K562 (cell line): ENCODE measurements at regions not wholly inside any gene's neighbourhood (a gene's known extent, or its start where the extent isn't known, plus 50 kb on each side); places are given as distances from the start of the nearest gene placed in this dataset.

ENCODE experiments used
- ATAC-seq: fragments of 200-7000 bp; cut with Tn5 transposase; 3 replicates; pipeline ENCODE4 v1.9.1; 2020; ENCODE audit warnings: moderate library complexity
- BruUV-seq: library from RNA; stranded (reverse); fragments of 400-500 nt; replicated peaks from 2 replicates; lab custom pipeline; 2021; lab: Mats Ljungman, UMichigan
- CTCF ChIA-PET: fragments of 300-600 bp; formaldehyde crosslinking; extraction: SDS; loops from one replicate; lab custom pipeline; 2021; ENCODE audit warnings: low intra/inter-chr PET ratio; lab: Yijun Ruan, JAX
- POLR2A ChIA-PET: fragments of 300-600, 350-650 bp; sonication (Branson Sonifier 250); formaldehyde crosslinking; extraction: SDS; loops from one replicate; lab custom pipeline; 2021; ENCODE audit warnings: antibody characterized with exemption, inconsistent platforms; lab: Yijun Ruan, JAX
- DNase-seq, 4 experiments: peaks; one replicate each; pipeline versions ENCODE4 v3.0.0 to v3.0.0-alpha.2; 2011 to 2018; ENCODE audit warnings: low spot score in 3 of 4, mixed read lengths in 3 of 4; ENCODE audit errors: extremely low read depth in 1 of 4
- FAIRE-seq: peaks from 2 replicates; lab custom pipeline; 2011; peaks lifted over from hg19 to GRCh38; lab: Jason Lieb, UNC
- H2AFZ ChIP-seq: 2 replicates; pipeline ENCODE4 v1.6.0; 2011; ENCODE audit warnings: low read depth, low read length, control low read depth, inconsistent platforms
- H3K27ac ChIP-seq: fragments of 200-600 bp; 3 replicates; pipeline ENCODE4 v1.8.0; 2011; ENCODE audit warnings: low read depth, mild to moderate bottlenecking, control low read depth, inconsistent platforms, low read length, moderate library complexity, mixed read lengths; ENCODE audit errors: extremely low read depth
- H3K27me3 ChIP-seq, 2 experiments: fragments of 300-600 bp in 1 of 2; 2 replicates in 1 of 2; 3 replicates in 1 of 2; pipeline versions ENCODE4 v1.6.0 to v1.8.0; 2011; ENCODE audit warnings: inconsistent platforms in 2 of 2, low read length in 2 of 2, mild to moderate bottlenecking in 1 of 2, mixed read lengths in 1 of 2, moderate library complexity in 1 of 2; ENCODE audit not compliant: control insufficient read depth in 2 of 2, insufficient read depth in 2 of 2
- H3K36me3 ChIP-seq: fragments of 300-600 bp; 3 replicates; pipeline ENCODE4 v1.8.0; 2011; ENCODE audit warnings: mild to moderate bottlenecking, low read length, inconsistent platforms; ENCODE audit not compliant: control insufficient read depth, insufficient read depth
- H3K4me1 ChIP-seq, 2 experiments: fragments of 200-600 bp in 1 of 2; replicated peaks in 1 of 2; 2 replicates in 1 of 2; 3 replicates in 1 of 2; pipeline versions ENCODE4 v1.5.1 to v1.8.0; 2011; ENCODE audit warnings: inconsistent platforms in 2 of 2, low read length in 2 of 2, mild to moderate bottlenecking in 1 of 2, mixed read lengths in 1 of 2, moderate library complexity in 1 of 2; ENCODE audit not compliant: control insufficient read depth in 2 of 2, insufficient read depth in 2 of 2
- H3K4me2 ChIP-seq: 2 replicates; pipeline ENCODE4 v1.6.1; 2011; ENCODE audit warnings: low read length, control low read depth, inconsistent platforms, mixed read lengths; ENCODE audit not compliant: insufficient read depth
- H3K4me3 ChIP-seq: fragments of 200-600 bp; sonication (generic), shearing (Covaris generic); 2 replicates; pipeline ENCODE4 v1.5.1; 2016; ENCODE audit warnings: control low read depth, inconsistent platforms
- H3K79me2 ChIP-seq: fragments of 200-600 bp; 3 replicates; pipeline ENCODE4 v1.8.0; 2011; ENCODE audit warnings: low read length, inconsistent platforms; ENCODE audit not compliant: control insufficient read depth, insufficient read depth
- H3K9ac ChIP-seq, 2 experiments: 2 replicates each; pipeline versions ENCODE4 v1.6.0 to v1.6.1; 2011; ENCODE audit warnings: low read depth in 2 of 2, low read length in 2 of 2, control low read depth in 1 of 2, inconsistent platforms in 1 of 2, mild to moderate bottlenecking in 1 of 2, mixed read lengths in 1 of 2; ENCODE audit not compliant: insufficient read depth in 1 of 2
- H3K9me1 ChIP-seq: one replicate; pipeline ENCODE4 v1.6.0; 2011; ENCODE audit warnings: inconsistent platforms, mild to moderate bottlenecking, low read length, moderate library complexity; ENCODE audit not compliant: control insufficient read depth, insufficient read depth
- H3K9me3 ChIP-seq: replicated peaks from 2 replicates; pipeline ENCODE4 v1.5.1; 2011; ENCODE audit warnings: low read depth, low read length, inconsistent platforms; ENCODE audit not compliant: control insufficient read depth, insufficient read depth
- H4K20me1 ChIP-seq: replicated peaks from 2 replicates; pipeline ENCODE4 v1.6.1; 2011; ENCODE audit warnings: low read length, inconsistent platforms, mixed read lengths; ENCODE audit not compliant: control insufficient read depth, insufficient read depth
- DACH1 ChIP-seq: fragments of 450-650 bp; IDR thresholded peaks from 2 replicates; pipeline ENCODE4 v1.6.1; 2018; ENCODE audit not compliant: partially characterized antibody
- RAD21 ChIP-seq, 2 experiments: fragments of 250-450 bp in 1 of 2; fragments of 450-650 bp in 1 of 2; sonication (Bioruptor Pico) in 1 of 2; formaldehyde crosslinking in 1 of 2; IDR thresholded peaks in 1 of 2; conservative IDR thresholded peaks in 1 of 2; 2 replicates each; pipeline versions ENCODE4 v1.4.0 to v1.8.0; 2020 to 2022; ENCODE audit warnings: mild to moderate bottlenecking in 2 of 2, moderate library complexity in 1 of 2
- WGBS: fragments of 100-300 bp; shearing (Covaris generic); methylation state at CpG from one replicate; pipeline ENCODE4 v1.1.6; 2016; ENCODE audit warnings: low coverage, mixed read lengths; ENCODE audit not compliant: insufficient coverage; ENCODE audit errors: missing lambda C conversion rate; 5-methylcytosine and 5-hydroxymethylcytosine counted together
- in situ Hi-C: fragments of 300-500 bp; cut with MboI; formaldehyde crosslinking; loops from 4 replicates; pipeline ENCODE4 v1.15.0; 2018; ENCODE audit warnings: inconsistent platforms, mixed read lengths
- intact Hi-C: fragments of 100-400 bp; cut with micrococcal nuclease; formaldehyde crosslinking; loops from 2 replicates; pipeline ENCODE4 v1.14.2; 2022
- TF ChIP-seq, protein P1 (sequence below), 2 experiments: fragments of 450-650 bp; IDR thresholded peaks; 2 replicates each; pipeline ENCODE4 v1.6.1; 2018; ENCODE audit warnings: mild to moderate bottlenecking in 2 of 2, low read depth in 1 of 2; ENCODE audit not compliant: partially characterized antibody in 2 of 2
- TF ChIP-seq, protein P2 (sequence below): IDR thresholded peaks from 2 replicates; pipeline ENCODE4 v1.6.1; 2011; ENCODE audit warnings: borderline replicate concordance, low read depth, mild to moderate bottlenecking, moderate library complexity, low read length; ENCODE audit not compliant: insufficient read depth, poor library complexity, severe bottlenecking

DNA sequence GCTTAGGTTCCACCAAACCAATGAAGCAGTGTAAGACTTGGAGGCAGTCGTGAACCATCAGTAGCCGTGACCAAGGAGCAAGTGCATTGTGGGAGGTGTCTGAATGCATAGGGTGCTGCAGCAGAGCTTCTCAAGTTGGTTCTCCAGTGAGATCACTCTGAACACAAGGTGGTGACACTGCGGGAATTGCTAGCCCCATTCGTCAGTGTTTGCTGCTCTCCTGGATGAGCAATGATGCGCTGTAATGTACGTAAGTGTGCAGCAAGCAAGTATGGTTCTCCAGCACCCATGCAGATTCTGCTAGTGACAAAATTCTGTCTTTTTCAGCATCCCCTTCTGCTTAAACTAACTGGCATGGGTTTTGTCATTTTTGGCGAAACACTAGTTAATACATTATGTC is 97.6 kb upstream of the HTR2A start:
- no peak for ATAC-seq
- Histone ChIP-seq H3K9me1 (no peaks in the 10 kb centered on the region), H4K20me1 (no peaks in the 10 kb centered on the region), H3K9me3 (no peaks in the 10 kb centered on the region), H3K4me3 (no peak overlapping the region), H2AFZ (no peak overlapping the region), H3K36me3 (no peaks in the 10 kb centered on the region), H3K9ac (no peak overlapping the region), H3K27ac (no peak overlapping the region), H3K79me2 (no peaks in the 10 kb centered on the region), H3K4me1 (no peaks in the 10 kb centered on the region), H3K27me3 (no peaks in the 10 kb centered on the region), H3K4me2 (no peak overlapping the region)
- TF ChIP-seq, protein P1, sequence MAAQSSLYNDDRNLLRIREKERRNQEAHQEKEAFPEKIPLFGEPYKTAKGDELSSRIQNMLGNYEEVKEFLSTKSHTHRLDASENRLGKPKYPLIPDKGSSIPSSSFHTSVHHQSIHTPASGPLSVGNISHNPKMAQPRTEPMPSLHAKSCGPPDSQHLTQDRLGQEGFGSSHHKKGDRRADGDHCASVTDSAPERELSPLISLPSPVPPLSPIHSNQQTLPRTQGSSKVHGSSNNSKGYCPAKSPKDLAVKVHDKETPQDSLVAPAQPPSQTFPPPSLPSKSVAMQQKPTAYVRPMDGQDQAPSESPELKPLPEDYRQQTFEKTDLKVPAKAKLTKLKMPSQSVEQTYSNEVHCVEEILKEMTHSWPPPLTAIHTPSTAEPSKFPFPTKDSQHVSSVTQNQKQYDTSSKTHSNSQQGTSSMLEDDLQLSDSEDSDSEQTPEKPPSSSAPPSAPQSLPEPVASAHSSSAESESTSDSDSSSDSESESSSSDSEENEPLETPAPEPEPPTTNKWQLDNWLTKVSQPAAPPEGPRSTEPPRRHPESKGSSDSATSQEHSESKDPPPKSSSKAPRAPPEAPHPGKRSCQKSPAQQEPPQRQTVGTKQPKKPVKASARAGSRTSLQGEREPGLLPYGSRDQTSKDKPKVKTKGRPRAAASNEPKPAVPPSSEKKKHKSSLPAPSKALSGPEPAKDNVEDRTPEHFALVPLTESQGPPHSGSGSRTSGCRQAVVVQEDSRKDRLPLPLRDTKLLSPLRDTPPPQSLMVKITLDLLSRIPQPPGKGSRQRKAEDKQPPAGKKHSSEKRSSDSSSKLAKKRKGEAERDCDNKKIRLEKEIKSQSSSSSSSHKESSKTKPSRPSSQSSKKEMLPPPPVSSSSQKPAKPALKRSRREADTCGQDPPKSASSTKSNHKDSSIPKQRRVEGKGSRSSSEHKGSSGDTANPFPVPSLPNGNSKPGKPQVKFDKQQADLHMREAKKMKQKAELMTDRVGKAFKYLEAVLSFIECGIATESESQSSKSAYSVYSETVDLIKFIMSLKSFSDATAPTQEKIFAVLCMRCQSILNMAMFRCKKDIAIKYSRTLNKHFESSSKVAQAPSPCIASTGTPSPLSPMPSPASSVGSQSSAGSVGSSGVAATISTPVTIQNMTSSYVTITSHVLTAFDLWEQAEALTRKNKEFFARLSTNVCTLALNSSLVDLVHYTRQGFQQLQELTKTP (IDR thresholded peaks at IDR 0.05; ENCODE audit: low read depth in 1 of 2, partially characterized antibody in 2 of 2) = no peak
- TF ChIP-seq DACH1 = no peak
- TF ChIP-seq RAD21 (CRISPR knock-in tag; conservative IDR thresholded peaks at IDR 0.05 in 1 of 2, IDR thresholded peaks at IDR 0.05 in 1 of 2) = no peak
- TF ChIP-seq, protein P2, sequence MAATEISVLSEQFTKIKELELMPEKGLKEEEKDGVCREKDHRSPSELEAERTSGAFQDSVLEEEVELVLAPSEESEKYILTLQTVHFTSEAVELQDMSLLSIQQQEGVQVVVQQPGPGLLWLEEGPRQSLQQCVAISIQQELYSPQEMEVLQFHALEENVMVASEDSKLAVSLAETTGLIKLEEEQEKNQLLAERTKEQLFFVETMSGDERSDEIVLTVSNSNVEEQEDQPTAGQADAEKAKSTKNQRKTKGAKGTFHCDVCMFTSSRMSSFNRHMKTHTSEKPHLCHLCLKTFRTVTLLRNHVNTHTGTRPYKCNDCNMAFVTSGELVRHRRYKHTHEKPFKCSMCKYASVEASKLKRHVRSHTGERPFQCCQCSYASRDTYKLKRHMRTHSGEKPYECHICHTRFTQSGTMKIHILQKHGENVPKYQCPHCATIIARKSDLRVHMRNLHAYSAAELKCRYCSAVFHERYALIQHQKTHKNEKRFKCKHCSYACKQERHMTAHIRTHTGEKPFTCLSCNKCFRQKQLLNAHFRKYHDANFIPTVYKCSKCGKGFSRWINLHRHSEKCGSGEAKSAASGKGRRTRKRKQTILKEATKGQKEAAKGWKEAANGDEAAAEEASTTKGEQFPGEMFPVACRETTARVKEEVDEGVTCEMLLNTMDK = no peak
- no peak for DNase-seq
- BruUV-seq = no TSS peak
- intact Hi-C loops (no loop called here), in situ Hi-C loops (no loop called here)
- CTCF ChIA-PET = no interaction called here
- no peak for FAIRE-seq
- under 1% methylated on average over 7 of the region's 7 CpGs for WGBS
- POLR2A ChIA-PET = no interaction called here
